Endothelial cell of umbilical vein (primary cell): ENCODE measurements at regions not wholly inside any gene's neighbourhood (a gene's known extent, or its start where the extent isn't known, plus 50 kb on each side); places are given as distances from the start of the nearest gene placed in this dataset.

Experiments used
- BruUV-seq: library from RNA; stranded (reverse); fragments of 400-500 nt; replicated peaks from 2 replicates; lab custom pipeline; 2021; lab: Mats Ljungman, UMichigan
- CTCF ChIA-PET: fragments of 300-600, 350-600 bp; sonication (Branson Sonifier 250); formaldehyde crosslinking; loops from one replicate; lab custom pipeline; 2021; ENCODE audit warnings: antibody characterized with exemption, inconsistent platforms; lab: Charles Lee
- POLR2A ChIA-PET: fragments of 300-600, 350-600 bp; sonication (Branson Sonifier 250); formaldehyde crosslinking; loops from one replicate; lab custom pipeline; 2021; ENCODE audit warnings: antibody characterized with exemption, inconsistent platforms; lab: Charles Lee
- DNase-seq: peaks from one replicate; pipeline ENCODE4 v3.0.0-alpha.2; 2011; ENCODE audit warnings: low read depth, low spot score
- FAIRE-seq: peaks from 2 replicates; lab custom pipeline; 2011; peaks lifted over from hg19 to GRCh38; lab: Jason Lieb, UNC
- H2AFZ ChIP-seq: 2 replicates; pipeline ENCODE4 v1.6.0; 2012; ENCODE audit warnings: low read depth, low read length, control low read depth, inconsistent platforms
- H3K27ac ChIP-seq: 2 replicates; pipeline ENCODE4 v1.5.1; 2011; ENCODE audit warnings: low read depth, mild to moderate bottlenecking, control low read depth, low read length, moderate library complexity; ENCODE audit not compliant: insufficient read depth
- H3K27me3 ChIP-seq, 2 experiments: 2 replicates each; pipeline versions ENCODE4 v1.6.0 to v1.6.1; 2011; ENCODE audit warnings: low read length in 2 of 2, mixed read lengths in 1 of 2; ENCODE audit not compliant: control insufficient read depth in 2 of 2, insufficient read depth in 2 of 2
- H3K36me3 ChIP-seq, 2 experiments: 2 replicates in 1 of 2; 3 replicates in 1 of 2; pipeline ENCODE4 v1.5.1; 2011; ENCODE audit warnings: low read length in 2 of 2, mild to moderate bottlenecking in 1 of 2, moderate library complexity in 1 of 2; ENCODE audit not compliant: control insufficient read depth in 2 of 2, insufficient read depth in 2 of 2; ENCODE audit errors: extremely low read depth in 1 of 2
- H3K4me1 ChIP-seq: 3 replicates; pipeline ENCODE4 v1.5.1; 2011; ENCODE audit warnings: mild to moderate bottlenecking, low read length; ENCODE audit not compliant: control insufficient read depth, insufficient read depth; ENCODE audit errors: extremely low read depth
- H3K4me2 ChIP-seq: 2 replicates; pipeline ENCODE4 v1.6.1; 2011; ENCODE audit warnings: low read length, control low read depth, mixed read lengths; ENCODE audit not compliant: insufficient read depth
- H3K4me3 ChIP-seq, 3 experiments: fragments of 200-600 bp in 1 of 3; sonication (generic), shearing (Covaris generic) in 1 of 3; replicated peaks in 1 of 3; 2 replicates each; pipeline ENCODE4 v1.5.1; 2011 to 2016; ENCODE audit warnings: control low read depth in 3 of 3, low read length in 3 of 3, mild to moderate bottlenecking in 2 of 3, inconsistent platforms in 1 of 3, low read depth in 1 of 3, moderate library complexity in 1 of 3; ENCODE audit not compliant: insufficient read depth in 1 of 3
- H3K79me2 ChIP-seq: 2 replicates; pipeline ENCODE4 v1.6.0; 2012; ENCODE audit warnings: low read length, inconsistent platforms; ENCODE audit not compliant: control insufficient read depth, insufficient read depth
- H3K9ac ChIP-seq: replicated peaks from 2 replicates; pipeline ENCODE3; 2011; ENCODE audit warnings: low read length, control low read depth; ENCODE audit not compliant: insufficient read depth; ENCODE audit errors: extremely low read depth
- H3K9me1 ChIP-seq: replicated peaks from 3 replicates; pipeline ENCODE4 v1.6.0; 2011; ENCODE audit warnings: mild to moderate bottlenecking, low read length; ENCODE audit not compliant: control insufficient read depth, insufficient read depth; ENCODE audit errors: extremely low read depth
- H3K9me3 ChIP-seq: replicated peaks from 2 replicates; pipeline ENCODE4 v1.5.1; 2012; ENCODE audit warnings: low read length, inconsistent platforms; ENCODE audit not compliant: control insufficient read depth, insufficient read depth
- H4K20me1 ChIP-seq: replicated peaks from 2 replicates; pipeline ENCODE3; 2011; ENCODE audit warnings: mild to moderate bottlenecking, low read length; ENCODE audit not compliant: control insufficient read depth, insufficient read depth; ENCODE audit errors: extremely low read depth
- CTCF ChIP-seq, 2 donors: IDR thresholded peaks; 1 replicate in 1 of 2; 2 replicates in 1 of 2; pipeline ENCODE4 v1.5.1; 2011; ENCODE audit warnings: low read length in 2 of 2, mild to moderate bottlenecking in 2 of 2, moderate library complexity in 2 of 2, control low read depth in 1 of 2, inconsistent platforms in 1 of 2, low read depth in 1 of 2; ENCODE audit not compliant: insufficient read depth in 1 of 2; ENCODE audit errors: extremely low read depth in 1 of 2
- EZH2 ChIP-seq: IDR thresholded peaks from 2 replicates; pipeline ENCODE4 v1.6.1; 2012; ENCODE audit warnings: borderline replicate concordance, low read depth, mild to moderate bottlenecking, moderate library complexity, low read length, inconsistent platforms; ENCODE audit not compliant: severe bottlenecking
- FOS ChIP-seq: IDR thresholded peaks from 2 replicates; pipeline ENCODE4 v1.6.1; 2011; ENCODE audit warnings: mild to moderate bottlenecking, low read length, moderate library complexity, borderline replicate concordance; ENCODE audit not compliant: insufficient read depth
- GATA2 ChIP-seq: IDR thresholded peaks from 2 replicates; pipeline ENCODE4 v1.7.0; 2011; ENCODE audit warnings: low read depth, mild to moderate bottlenecking, moderate library complexity, mixed read lengths, low read length; ENCODE audit not compliant: insufficient read length, insufficient read depth
- JUN ChIP-seq: IDR thresholded peaks from 2 replicates; pipeline ENCODE4 v1.6.1; 2011; ENCODE audit warnings: borderline replicate concordance, low read depth; ENCODE audit not compliant: insufficient read length, insufficient read depth
- MAX ChIP-seq: IDR thresholded peaks from 2 replicates; pipeline ENCODE4 v1.6.1; 2011; ENCODE audit not compliant: insufficient read depth, insufficient read length
- MYC ChIP-seq: IDR thresholded peaks from one replicate; pipeline ENCODE4 v1.6.1; 2011; ENCODE audit warnings: mild to moderate bottlenecking, low read depth, low read length
- POLR2A ChIP-seq: IDR thresholded peaks from 2 replicates; pipeline ENCODE4 v1.6.1; 2012; ENCODE audit warnings: low read depth, mild to moderate bottlenecking, control low read depth, low read length
- POLR2AphosphoS5 ChIP-seq: IDR thresholded peaks from 2 replicates; pipeline ENCODE4 v1.6.1; 2012; ENCODE audit warnings: low read depth, mild to moderate bottlenecking, control low read depth, low read length, moderate library complexity; ENCODE audit not compliant: insufficient read depth
- dilution Hi-C: fragments of 300-500 bp; cut with MboI; formaldehyde crosslinking; loops from one replicate; pipeline ENCODE4 v1.15.0; 2019; ENCODE audit warnings: low sequenced_read_pairs; ENCODE audit not compliant: extremely low pct_ligation_motif_present
- intact Hi-C: fragments of 100-400 bp; cut with micrococcal nuclease; formaldehyde crosslinking; loops from one replicate; pipeline ENCODE4 v1.10.0; 2022

GRCh38 chr19:31504221-31504620 is 155.0 kb upstream of the TSHZ3 start:
- no peak overlapping the region for H3K4me3 ChIP-seq
- H2AFZ ChIP-seq = no peak overlapping the region
- no peak overlapping the region for H3K9ac ChIP-seq
- TF ChIP-seq FOS (no peak), POLR2A (no peak), MAX (no peak), POLR2AphosphoS5 (no peak), JUN (no peak), CTCF (IDR thresholded peaks at IDR 0.05; ENCODE audit: extremely low read depth in 1 of 2, insufficient read depth in 1 of 2, low read depth in 1 of 2, low read length in 2 of 2) (no peak), EZH2 (no peak), GATA2 (no peak), MYC (no peak)
- H3K9me1 ChIP-seq = no peaks in the 10 kb centered on the region
- H3K4me1 ChIP-seq = no peaks in the 10 kb centered on the region
- intact Hi-C loops (no loop called here), dilution Hi-C loops (no loop called here)
- H3K36me3 ChIP-seq = no peaks in the 10 kb centered on the region
- BruUV-seq = no TSS peak
- H4K20me1 ChIP-seq = no peaks in the 10 kb centered on the region
- H3K79me2 ChIP-seq = no peaks in the 10 kb centered on the region
- H3K27ac ChIP-seq = no peak overlapping the region
- ChIA-PET CTCF (no interaction called here), POLR2A (no interaction called here)
- FAIRE-seq (no peak), DNase-seq (no peak)
- no peaks in the 10 kb centered on the region for H3K27me3 ChIP-seq
- H3K9me3 ChIP-seq = no peaks in the 10 kb centered on the region
- H3K4me2 ChIP-seq = no peak overlapping the region
